ENCODE measurements at regions not wholly inside any gene's neighbourhood (a gene's known extent, or its start where the extent isn't known, plus 50 kb on each side); places are given as distances from the start of the nearest gene placed in this dataset.

GRCh38 chr7:119046068-119046467 lies 821.6 kb downstream of the ANKRD7 start:
- no peak for TF ChIP-seq CTCF (IDR thresholded peaks at IDR 0.05)
- TF ChIP-seq EP300 (IDR thresholded peaks at IDR 0.05): no peak
